Stimulated activated naive CD8-positive, alpha-beta T cell treated with anti-CD3 and anti-CD28 coated beads, Interleukin-15, amount 100 ng/mL, for 72 hours (primary cell): ENCODE measurements at regions not wholly inside any gene's neighbourhood (a gene's known extent, or its start where the extent isn't known, plus 50 kb on each side); places are given as distances from the start of the nearest gene placed in this dataset.

Experiments
- ATAC-seq: fragments of 150-1000 bp; cut with Tn5 transposase; 2 replicates; pipeline ENCODE4 v1.10.0; 2021; ENCODE audit warnings: mild to moderate bottlenecking, moderate library complexity
- DNase-seq, 2 donors: peaks; one replicate each; pipeline ENCODE4 v3.0.0; 2021 to 2022
- H3K27ac Mint-ChIP-seq, 2 donors: one replicate each; pipeline ENCODE4 v1.8.0; 2022; ENCODE audit warnings: mild to moderate bottlenecking in 2 of 2, mixed read lengths in 2 of 2, moderate library complexity in 2 of 2
- H3K27me3 Mint-ChIP-seq: one replicate; pipeline ENCODE4 v1.8.0; 2022; ENCODE audit warnings: mixed read lengths
- H3K4me1 Mint-ChIP-seq: one replicate; pipeline ENCODE4 v1.8.0; 2022; ENCODE audit warnings: mild to moderate bottlenecking, mixed read lengths
- H3K4me3 Mint-ChIP-seq, 2 donors: one replicate each; pipeline ENCODE4 v1.8.0; 2022; ENCODE audit warnings: mild to moderate bottlenecking in 2 of 2, mixed read lengths in 2 of 2, moderate library complexity in 1 of 2
- H3K9me3 Mint-ChIP-seq, 2 donors: one replicate each; pipeline ENCODE4 v1.8.0; 2022; ENCODE audit warnings: mixed read lengths in 2 of 2

- Mint-ChIP-seq H3K9me3 (no peaks in the 10 kb centered on the region), H3K4me3 (no peak overlapping the region), H3K27me3 (peaks cover 7% of the 10 kb centered on the region), H3K27ac (no peak overlapping the region), H3K4me1 (no peaks in the 10 kb centered on the region)
- no peak for ATAC-seq
- no peak for DNase-seq
Measured at GRCh38 chr2:121123268-121123667, 161.7 kb downstream of the TFCP2L1 start.

- H3K27ac Mint-ChIP-seq: no peak overlapping the region
- H3K27me3 Mint-ChIP-seq: peaks cover 8% of the 10 kb centered on the region
- DNase-seq (no peak), ATAC-seq (peak; percentile 13)
- no peak overlapping the region for H3K4me3 Mint-ChIP-seq
- H3K4me1 Mint-ChIP-seq: no peaks in the 10 kb centered on the region
- no peaks in the 10 kb centered on the region for H3K9me3 Mint-ChIP-seq
Measured at GRCh38 chr2:121124330-121124729, 160.7 kb downstream of the TFCP2L1 start.

- Mint-ChIP-seq H3K9me3 (no peaks in the 10 kb centered on the region), H3K4me1 (no peaks in the 10 kb centered on the region), H3K27me3 (peaks cover 8% of the 10 kb centered on the region), H3K27ac (no peak overlapping the region), H3K4me3 (no peak overlapping the region)
- ATAC-seq (no peak), DNase-seq (no peak)
Measured at GRCh38 chr2:121125350-121125749, 159.7 kb downstream of the TFCP2L1 start.

- ATAC-seq (peak; percentile 37), DNase-seq (peak; percentile 10 to 14)
- no peak overlapping the region for H3K27ac Mint-ChIP-seq
- H3K4me3 Mint-ChIP-seq: no peak overlapping the region
- H3K4me1 Mint-ChIP-seq: no peaks in the 10 kb centered on the region
- H3K27me3 Mint-ChIP-seq: peaks cover 8% of the 10 kb centered on the region
- peaks cover 2 to 3% of the 10 kb centered on the region in 2 donors for H3K9me3 Mint-ChIP-seq
Measured at GRCh38 chr2:121128741-121129659, 156.0 kb downstream of the TFCP2L1 start.

- H3K9me3 Mint-ChIP-seq: peaks cover 5% of the 10 kb centered on the region in 2 donors
- no peak for DNase-seq
- no peak overlapping the region for H3K4me3 Mint-ChIP-seq
- peaks cover 8% of the 10 kb centered on the region for H3K27me3 Mint-ChIP-seq
- no peak overlapping the region for H3K27ac Mint-ChIP-seq
- no peak for ATAC-seq
- H3K4me1 Mint-ChIP-seq: no peaks in the 10 kb centered on the region
Measured at GRCh38 chr2:121129692-121130091, 155.3 kb downstream of the TFCP2L1 start.

GRCh38 chr2:121130301-121130850, 154.6 kb downstream of the TFCP2L1 start:
- DNase-seq (no peak), ATAC-seq (no peak)
- Mint-ChIP-seq H3K9me3 (peaks cover 5% of the 10 kb centered on the region in 2 donors), H3K4me1 (no peaks in the 10 kb centered on the region), H3K27ac (no peak overlapping the region), H3K27me3 (peaks cover 8% of the 10 kb centered on the region), H3K4me3 (no peak overlapping the region)

GRCh38 chr2:121131375-121131774, 153.6 kb downstream of the TFCP2L1 start:
- no peak overlapping the region for H3K4me3 Mint-ChIP-seq
- no peak overlapping the region for H3K27ac Mint-ChIP-seq
- no peak for ATAC-seq
- H3K9me3 Mint-ChIP-seq: peaks cover 5% of the 10 kb centered on the region in 2 donors
- no peak for DNase-seq
- H3K4me1 Mint-ChIP-seq: no peaks in the 10 kb centered on the region
- H3K27me3 Mint-ChIP-seq: peaks cover 8% of the 10 kb centered on the region

- H3K4me1 Mint-ChIP-seq: no peaks in the 10 kb centered on the region
- H3K4me3 Mint-ChIP-seq: no peak overlapping the region
- peaks cover 8% of the 10 kb centered on the region for H3K27me3 Mint-ChIP-seq
- peaks cover 5% of the 10 kb centered on the region in 2 donors for H3K9me3 Mint-ChIP-seq
- no peak overlapping the region for H3K27ac Mint-ChIP-seq
- no peak for DNase-seq
- ATAC-seq: no peak
Measured at GRCh38 chr2:121132054-121132761, 152.8 kb downstream of the TFCP2L1 start.

- ATAC-seq (no peak), DNase-seq (no peak)
- Mint-ChIP-seq H3K27ac (no peak overlapping the region), H3K4me1 (no peaks in the 10 kb centered on the region), H3K27me3 (peaks cover 6% of the 10 kb centered on the region), H3K4me3 (no peak overlapping the region), H3K9me3 (peaks cover 5% of the 10 kb centered on the region in 2 donors)
Measured at GRCh38 chr2:121132762-121133107, 152.3 kb downstream of the TFCP2L1 start.

- Mint-ChIP-seq H3K4me1 (no peaks in the 10 kb centered on the region), H3K9me3 (peaks cover 5% of the 10 kb centered on the region in 2 donors), H3K4me3 (no peak overlapping the region), H3K27ac (no peak overlapping the region), H3K27me3 (no peaks in the 10 kb centered on the region)
- ATAC-seq: no peak
- DNase-seq: no peak
Measured at GRCh38 chr2:121133551-121134319, 151.3 kb downstream of the TFCP2L1 start.

- H3K9me3 Mint-ChIP-seq: peaks cover 5% of the 10 kb centered on the region in 2 donors
- no peak overlapping the region for H3K4me3 Mint-ChIP-seq
- no peaks in the 10 kb centered on the region for H3K4me1 Mint-ChIP-seq
- no peak for DNase-seq
- ATAC-seq: no peak
- H3K27me3 Mint-ChIP-seq: no peaks in the 10 kb centered on the region
- no peak overlapping the region for H3K27ac Mint-ChIP-seq
Measured at GRCh38 chr2:121134728-121135127, 150.3 kb downstream of the TFCP2L1 start.

GRCh38 chr2:121135168-121135853, 149.7 kb downstream of the TFCP2L1 start:
- H3K4me1 Mint-ChIP-seq: no peaks in the 10 kb centered on the region
- ATAC-seq: no peak

GRCh38 chr2:121136323-121136722, 148.7 kb downstream of the TFCP2L1 start:
- ATAC-seq (no peak), DNase-seq (no peak)
- no peak overlapping the region for H3K4me3 Mint-ChIP-seq
- no peaks in the 10 kb centered on the region for H3K4me1 Mint-ChIP-seq
- peaks cover 5% of the 10 kb centered on the region in 2 donors for H3K9me3 Mint-ChIP-seq
- H3K27ac Mint-ChIP-seq: peak overlapping the region in 1 of 2 donors; percentile 64
- no peaks in the 10 kb centered on the region for H3K27me3 Mint-ChIP-seq

More at GRCh38 chr2:121135168-121135853, 149.7 kb downstream of the TFCP2L1 start:
- Mint-ChIP-seq H3K27ac (no peak overlapping the region), H3K27me3 (no peaks in the 10 kb centered on the region), H3K9me3 (peaks cover 5% of the 10 kb centered on the region in 2 donors), H3K4me3 (no peak overlapping the region)
- DNase-seq: no peak

GRCh38 chr2:121137571-121137970, 147.4 kb downstream of the TFCP2L1 start:
- DNase-seq: no peak
- Mint-ChIP-seq H3K27me3 (no peaks in the 10 kb centered on the region), H3K4me1 (no peaks in the 10 kb centered on the region), H3K4me3 (no peak overlapping the region), H3K27ac (no peak overlapping the region), H3K9me3 (peaks cover 5% of the 10 kb centered on the region in 2 donors)
- ATAC-seq: no peak

GRCh38 chr2:121140734-121141133, 144.3 kb downstream of the TFCP2L1 start:
- DNase-seq: no peak
- Mint-ChIP-seq H3K27me3 (no peaks in the 10 kb centered on the region), H3K4me1 (no peaks in the 10 kb centered on the region), H3K27ac (no peak overlapping the region), H3K4me3 (no peak overlapping the region), H3K9me3 (no peaks in the 10 kb centered on the region)
- no peak for ATAC-seq
